ENCODE measurements at regions not wholly inside any gene's neighbourhood (a gene's known extent, or its start where the extent isn't known, plus 50 kb on each side); places are given as distances from the start of the nearest gene placed in this dataset.
"Not testable (repeated sequence)": the region's sequence is repeated elsewhere in the genome, so short reads cannot be mapped to it uniquely, and the experiment has no call there.

DNA sequence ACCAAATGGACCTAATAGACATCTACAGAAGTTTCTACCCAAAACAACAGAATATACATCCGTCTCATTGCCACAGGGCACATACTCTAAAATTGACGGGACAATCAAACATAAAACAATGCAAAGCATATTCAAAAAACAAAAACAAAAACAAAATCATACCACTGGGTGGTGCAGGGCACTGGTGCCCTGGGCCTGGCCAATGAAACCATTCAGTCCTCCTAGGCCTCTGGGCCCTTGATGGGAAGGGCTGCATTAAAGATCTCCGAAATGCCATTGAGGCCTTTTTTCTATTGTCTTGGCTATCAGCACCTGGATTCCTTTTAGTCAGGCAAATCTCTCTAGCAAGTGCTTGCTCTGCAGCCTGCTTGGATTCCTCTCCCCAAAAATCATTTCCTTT, 213.9 kb upstream of the ZCCHC13 start:
- no peak for DNase-seq
- H3K36me3 Mint-ChIP-seq (ENCODE audit: low read depth): no peaks in the 10 kb centered on the region
- CTCF ChIA-PET: no interaction called here
- no peaks in the 10 kb centered on the region for H3K27me3 Mint-ChIP-seq
- H3K4me3 Mint-ChIP-seq: no peak overlapping the region
- no peak overlapping the region for H3K27ac Mint-ChIP-seq
- H3K9me3 Mint-ChIP-seq: peaks cover 4% of the 10 kb centered on the region
- no peaks in the 10 kb centered on the region for H3K4me1 Mint-ChIP-seq
- POLR2A ChIA-PET: no interaction called here

DNA sequence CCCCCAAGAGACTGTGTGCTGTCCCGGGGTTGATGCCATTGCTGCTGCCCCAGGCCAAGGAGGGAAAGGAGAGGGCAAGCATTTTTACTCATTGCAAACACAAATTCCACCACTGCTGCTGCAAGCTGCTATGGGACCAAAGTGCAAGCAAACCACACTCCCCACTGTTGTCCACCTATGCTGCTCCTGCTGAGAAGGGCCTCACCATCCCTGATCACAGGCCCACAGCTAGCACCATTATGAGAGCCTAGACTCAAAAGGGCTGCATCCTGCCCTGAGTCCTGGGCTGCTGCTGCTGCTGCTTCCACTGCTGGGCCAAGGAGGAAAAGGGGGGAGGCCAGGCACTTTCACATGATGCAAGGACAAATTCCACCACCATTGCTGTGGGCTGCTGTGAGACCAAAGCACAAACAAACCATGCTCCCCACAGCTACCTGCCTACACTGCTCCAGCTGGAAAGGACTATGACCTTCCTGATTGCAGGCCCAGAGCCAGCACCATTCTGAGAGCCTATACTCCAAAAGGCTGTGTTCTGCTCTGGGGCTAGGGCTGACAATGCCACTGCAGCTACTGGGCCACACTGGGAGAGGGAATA, 218.2 kb upstream of the ZCCHC13 start:
- Mint-ChIP-seq H3K4me1 (no peaks in the 10 kb centered on the region), H3K27ac (no peak overlapping the region), H3K9me3 (peaks cover 4% of the 10 kb centered on the region), H3K27me3 (no peaks in the 10 kb centered on the region), H3K4me3 (no peak overlapping the region), H3K36me3 (ENCODE audit: low read depth) (no peaks in the 10 kb centered on the region)
- ChIA-PET CTCF (no interaction called here), POLR2A (no interaction called here)
- DNase-seq: no peak

DNA sequence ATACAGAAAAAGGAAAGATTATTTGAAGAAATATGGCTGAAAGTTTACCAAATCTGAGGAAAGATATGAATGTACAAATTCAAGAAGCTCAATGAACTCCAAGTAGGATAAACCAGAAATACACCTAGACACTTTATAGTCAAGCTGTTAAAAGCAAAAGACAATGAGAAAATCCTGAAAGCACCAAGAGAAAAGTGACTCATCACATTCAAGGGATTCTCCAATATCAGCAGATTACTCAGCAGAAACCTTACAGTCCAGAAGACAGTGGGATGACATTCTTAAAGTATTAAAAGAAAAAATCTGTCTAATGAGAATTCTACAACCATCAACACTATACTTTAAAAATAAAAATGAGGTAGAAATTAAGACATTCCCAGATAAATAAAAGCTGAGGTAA, 223.8 kb upstream of the ZCCHC13 start:
- H3K4me3 Mint-ChIP-seq: no peak overlapping the region
- H3K27ac Mint-ChIP-seq: no peak overlapping the region
- no peaks in the 10 kb centered on the region for H3K4me1 Mint-ChIP-seq
- H3K9me3 Mint-ChIP-seq: peaks cover 5% of the 10 kb centered on the region
- no peaks in the 10 kb centered on the region for H3K36me3 Mint-ChIP-seq (ENCODE audit: low read depth)
- ChIA-PET POLR2A (no interaction called here), CTCF (no interaction called here)
- DNase-seq: no peak
- no peaks in the 10 kb centered on the region for H3K27me3 Mint-ChIP-seq

DNA sequence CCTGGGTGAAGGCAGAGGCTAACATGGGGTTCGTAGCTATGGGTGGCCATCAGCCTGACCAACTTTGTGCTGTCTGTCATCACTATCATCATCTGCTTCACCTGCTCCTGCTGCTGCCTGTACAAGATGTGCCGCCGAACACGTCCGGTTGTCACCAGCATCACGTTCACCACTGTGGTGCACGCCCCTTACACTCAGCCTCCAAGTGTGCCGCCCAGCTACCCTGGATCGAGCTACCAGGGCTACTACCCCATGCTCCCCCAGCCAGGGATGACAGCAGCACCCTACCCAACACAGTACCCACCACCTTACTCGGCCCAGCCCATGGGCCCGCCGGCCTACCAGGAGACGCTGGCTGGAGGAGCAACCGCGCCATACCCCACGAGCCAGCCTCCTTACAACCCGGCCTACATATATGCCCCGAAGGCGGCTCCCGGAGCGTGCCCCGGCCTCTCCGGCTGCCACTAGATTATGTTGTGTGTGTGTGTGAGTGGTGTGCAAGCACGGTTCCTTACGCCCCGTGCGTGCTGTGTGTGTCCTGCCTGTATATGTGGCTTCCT, 213.4 kb upstream of the XIST start:
- Mint-ChIP-seq H3K27ac (no peak overlapping the region), H3K27me3 (no peaks in the 10 kb centered on the region), H3K36me3 (ENCODE audit: low read depth) (no peaks in the 10 kb centered on the region), H3K4me1 (peaks cover 2% of the 10 kb centered on the region), H3K4me3 (no peak overlapping the region), H3K9me3 (peaks cover 4% of the 10 kb centered on the region)
- POLR2A ChIA-PET: no interaction called here
- CTCF ChIA-PET: no interaction called here
- DNase-seq: no peak

DNA sequence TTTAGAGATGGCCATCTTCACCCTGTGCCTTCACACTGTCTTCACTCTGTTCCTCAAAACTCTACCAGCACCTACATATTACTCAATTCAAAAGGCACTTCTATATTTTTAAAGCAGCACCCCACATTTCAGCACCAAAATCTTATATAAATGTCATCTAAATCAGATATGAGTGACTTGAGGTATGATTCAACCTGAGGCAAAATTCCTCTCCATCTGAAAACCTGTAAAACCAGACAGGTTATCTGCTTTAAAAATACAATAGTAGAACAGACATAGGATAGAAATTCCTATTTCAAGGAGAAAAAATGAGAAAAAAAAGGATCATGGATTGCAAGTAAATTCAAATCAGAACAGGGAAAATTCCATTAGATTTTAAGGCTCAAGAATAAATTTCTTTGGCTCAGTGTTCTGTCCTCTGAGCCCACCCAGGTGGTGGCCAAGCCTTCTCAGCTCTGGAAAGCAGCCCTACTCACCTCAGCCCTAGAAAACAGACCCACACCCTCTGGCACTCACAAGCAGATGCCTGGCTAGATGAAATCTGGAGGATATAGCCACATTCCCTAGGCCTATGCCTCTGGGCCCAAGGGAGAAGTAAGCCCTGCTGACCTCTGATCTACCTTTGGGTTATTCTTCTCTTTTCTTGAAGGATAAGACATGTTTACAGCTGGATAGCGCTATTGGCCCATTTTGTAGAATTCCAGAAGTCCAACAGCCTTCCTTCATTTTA, 211.1 kb upstream of the XIST start:
- Mint-ChIP-seq H3K27me3 (no peaks in the 10 kb centered on the region), H3K36me3 (ENCODE audit: low read depth) (no peaks in the 10 kb centered on the region), H3K9me3 (peaks cover 3% of the 10 kb centered on the region), H3K4me3 (no peak overlapping the region), H3K4me1 (no peaks in the 10 kb centered on the region), H3K27ac (no peak overlapping the region)
- CTCF ChIA-PET: no interaction called here
- DNase-seq: no peak
- POLR2A ChIA-PET: no interaction called here

DNA sequence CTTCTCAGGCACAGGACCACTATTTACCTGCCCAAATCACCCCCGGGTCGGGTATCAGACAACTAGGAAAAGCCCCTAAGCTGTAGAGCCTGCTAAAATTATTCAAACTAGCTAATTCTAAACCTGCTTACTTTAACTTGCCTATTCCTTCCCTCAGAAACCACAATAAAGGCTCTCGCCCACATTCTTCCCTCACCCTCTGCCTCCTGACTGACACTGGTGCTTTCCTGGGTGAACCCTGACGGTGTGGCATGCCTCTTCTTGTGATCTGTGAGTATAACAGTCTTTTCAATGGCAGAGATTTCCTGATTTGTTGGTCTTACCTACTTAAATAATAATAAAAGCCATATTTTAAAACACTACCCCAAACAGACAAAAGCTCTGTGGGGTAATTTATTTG, 209.4 kb upstream of the XIST start:
- CTCF ChIA-PET: no interaction called here
- H3K27me3 Mint-ChIP-seq: no peaks in the 10 kb centered on the region

DNA sequence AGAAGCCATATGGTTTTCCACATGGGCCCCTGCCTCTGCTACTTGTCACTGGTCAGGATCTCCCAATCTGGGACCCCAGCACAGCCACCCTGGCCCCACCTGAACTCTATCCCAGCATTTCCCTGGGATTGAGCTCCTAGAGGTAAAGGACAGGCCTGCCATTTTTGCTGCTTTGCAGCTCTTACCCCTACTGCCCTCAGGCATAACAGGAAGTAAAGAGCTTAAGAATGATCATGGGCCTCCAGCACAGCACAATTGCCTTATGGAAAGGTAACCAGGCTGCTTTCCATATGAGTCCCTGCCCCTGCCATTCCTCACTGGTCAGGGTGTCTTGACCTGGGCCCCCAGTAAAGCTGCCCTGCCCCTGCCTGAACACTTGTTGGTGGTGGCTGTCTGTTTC, 196.6 kb upstream of the XIST start:
- H3K9me3 Mint-ChIP-seq: no peaks in the 10 kb centered on the region
- no peak for DNase-seq
- POLR2A ChIA-PET: no interaction called here
- CTCF ChIA-PET: no interaction called here
- H3K27me3 Mint-ChIP-seq: no peaks in the 10 kb centered on the region
- H3K4me1 Mint-ChIP-seq: no peaks in the 10 kb centered on the region
- H3K36me3 Mint-ChIP-seq (ENCODE audit: low read depth): no peaks in the 10 kb centered on the region
- H3K4me3 Mint-ChIP-seq: no peak overlapping the region
- no peak overlapping the region for H3K27ac Mint-ChIP-seq

More for the DNA sequence above, 209.4 kb upstream of the XIST start:
- Mint-ChIP-seq H3K4me3 (no peak overlapping the region), H3K27ac (no peak overlapping the region), H3K4me1 (no peaks in the 10 kb centered on the region), H3K36me3 (ENCODE audit: low read depth) (no peaks in the 10 kb centered on the region), H3K9me3 (no peaks in the 10 kb centered on the region)
- no peak for DNase-seq
- POLR2A ChIA-PET: no interaction called here

DNA sequence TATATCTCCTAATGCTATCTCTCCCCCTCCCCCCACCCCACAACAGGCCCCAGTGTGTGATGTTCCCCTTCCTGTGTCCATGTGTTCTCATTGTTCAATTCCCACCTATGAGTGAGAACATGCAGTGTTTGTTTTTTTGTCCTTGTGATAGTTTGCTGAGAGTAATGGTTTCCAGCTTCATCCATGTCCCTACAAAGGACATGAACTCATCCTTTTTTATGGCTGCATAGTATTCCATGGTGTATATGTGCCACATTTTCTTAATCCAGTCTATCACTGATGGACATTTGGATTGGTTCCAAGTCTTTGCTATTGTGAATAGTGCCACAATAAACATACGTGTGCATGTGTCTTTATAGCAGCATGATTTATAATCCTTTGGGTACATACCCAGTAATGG, 181.6 kb upstream of the XIST start:
- H3K27ac Mint-ChIP-seq; H3K9me3 Mint-ChIP-seq; CTCF ChIA-PET; H3K36me3 Mint-ChIP-seq (ENCODE audit: low read depth); H3K27me3 Mint-ChIP-seq; H3K4me1 Mint-ChIP-seq; DNase-seq; H3K4me3 Mint-ChIP-seq; POLR2A ChIA-PET: not testable (repeated sequence)

DNA sequence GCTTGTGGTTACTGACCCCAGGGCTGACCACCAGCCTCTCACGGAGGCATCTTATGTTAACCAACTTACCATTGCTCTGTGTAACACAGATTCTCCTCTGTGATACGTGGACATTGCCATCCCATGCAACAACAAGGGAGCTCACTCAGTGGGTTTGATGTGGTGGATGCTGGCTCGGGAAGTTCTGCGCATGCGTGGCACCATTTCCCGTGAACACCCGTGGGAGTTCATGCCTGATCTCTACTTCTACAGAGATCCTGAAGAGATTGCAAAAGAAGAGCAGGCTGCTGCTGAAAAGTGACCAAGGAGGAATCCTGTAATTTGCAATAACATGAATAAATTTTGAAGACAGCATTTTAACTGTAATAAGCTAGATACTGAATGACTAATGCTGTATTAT, 179.0 kb upstream of the XIST start:
- H3K27me3 Mint-ChIP-seq; H3K9me3 Mint-ChIP-seq; H3K4me1 Mint-ChIP-seq; H3K36me3 Mint-ChIP-seq (ENCODE audit: low read depth); H3K4me3 Mint-ChIP-seq; DNase-seq; CTCF ChIA-PET; POLR2A ChIA-PET; H3K27ac Mint-ChIP-seq: not testable (repeated sequence)

DNA sequence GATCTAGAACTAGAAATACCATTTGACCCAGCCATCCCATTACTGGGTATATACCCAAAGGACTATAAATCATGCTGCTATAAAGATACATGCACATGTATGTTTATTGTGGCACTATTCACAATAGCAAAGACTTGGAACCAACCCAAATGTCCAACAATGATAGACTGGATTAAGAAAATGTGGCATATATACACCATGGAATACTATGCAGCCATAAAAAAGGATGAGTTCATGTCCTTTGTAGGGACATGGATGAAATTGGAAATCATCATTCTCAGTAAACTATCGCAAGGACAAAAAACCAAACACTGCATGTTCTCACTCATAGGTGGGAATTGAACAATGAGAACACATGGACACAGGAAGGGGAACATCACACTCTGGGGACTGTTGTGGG, 178.3 kb upstream of the XIST start:
- H3K36me3 Mint-ChIP-seq (ENCODE audit: low read depth); CTCF ChIA-PET; H3K4me3 Mint-ChIP-seq; POLR2A ChIA-PET; H3K9me3 Mint-ChIP-seq; DNase-seq; H3K27ac Mint-ChIP-seq; H3K27me3 Mint-ChIP-seq; H3K4me1 Mint-ChIP-seq: not testable (repeated sequence)

DNA sequence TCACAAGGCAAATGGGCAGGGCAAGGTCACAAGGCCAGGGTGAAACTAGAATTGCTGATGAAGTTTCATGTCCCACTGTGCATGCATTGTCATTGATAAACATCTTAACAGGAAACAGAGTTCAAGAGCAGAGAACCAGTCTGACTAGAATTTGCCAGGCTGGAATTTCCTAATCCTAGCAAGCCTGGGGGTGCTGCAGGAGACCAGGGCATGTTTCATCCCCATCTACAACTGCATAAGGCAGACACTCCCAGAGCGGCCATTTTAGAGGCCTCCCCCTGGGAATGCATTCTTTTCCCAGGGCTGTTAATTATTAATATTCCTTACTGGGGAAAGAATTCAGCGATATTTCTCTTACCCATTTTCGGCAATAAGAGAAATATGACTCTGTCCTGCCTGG, 172.6 kb upstream of the XIST start:
- POLR2A ChIA-PET; H3K27ac Mint-ChIP-seq; H3K36me3 Mint-ChIP-seq (ENCODE audit: low read depth); H3K27me3 Mint-ChIP-seq; H3K4me3 Mint-ChIP-seq; DNase-seq; CTCF ChIA-PET; H3K4me1 Mint-ChIP-seq; H3K9me3 Mint-ChIP-seq: not testable (repeated sequence)

DNA sequence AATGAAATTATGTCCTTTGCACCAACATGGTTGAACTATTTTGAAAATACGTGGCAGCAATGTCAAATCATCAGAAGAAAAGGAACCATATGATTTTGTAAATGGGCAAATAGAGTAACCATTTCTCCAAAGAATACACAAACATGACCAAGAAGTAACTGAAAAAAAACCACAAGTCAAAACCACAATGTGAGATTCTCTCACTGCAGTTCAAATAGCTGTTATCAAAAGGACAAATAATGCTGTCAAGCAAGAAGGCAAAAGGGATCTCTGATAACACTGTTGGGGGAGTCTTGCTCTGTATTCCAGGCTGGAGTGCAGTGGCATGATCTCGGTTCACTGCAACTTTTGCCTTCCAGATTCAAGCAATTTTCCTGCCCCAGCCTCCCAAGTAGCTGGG, 170.7 kb upstream of the XIST start:
- ChIA-PET POLR2A (no interaction called here), CTCF (no interaction called here)
- Mint-ChIP-seq H3K9me3 (no peaks in the 10 kb centered on the region), H3K4me3 (no peak overlapping the region), H3K36me3 (ENCODE audit: low read depth) (no peaks in the 10 kb centered on the region), H3K27ac (no peak overlapping the region), H3K4me1 (peaks cover 5% of the 10 kb centered on the region), H3K27me3 (no peaks in the 10 kb centered on the region)
- DNase-seq: no peak

DNA sequence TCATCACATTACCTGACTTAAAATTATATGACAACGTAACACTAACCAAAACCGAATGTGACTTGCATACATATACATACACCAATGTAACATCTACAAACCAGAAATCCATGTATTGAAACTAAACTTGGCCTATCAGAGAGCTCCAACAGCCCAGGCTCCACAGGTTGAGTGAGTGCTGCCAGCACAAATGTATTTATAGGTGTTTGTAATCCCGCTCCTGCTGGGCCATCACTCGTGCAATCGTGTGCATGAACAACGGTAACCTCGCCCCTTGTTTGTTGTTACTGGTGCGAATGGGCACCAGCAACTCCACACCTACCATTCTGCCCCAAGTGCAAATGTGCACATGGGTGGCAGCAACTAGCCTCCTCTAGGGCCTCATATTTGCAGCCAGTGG, 165.7 kb upstream of the XIST start:
- Mint-ChIP-seq H3K27me3 (no peaks in the 10 kb centered on the region), H3K9me3 (no peaks in the 10 kb centered on the region), H3K36me3 (ENCODE audit: low read depth) (no peaks in the 10 kb centered on the region), H3K27ac (no peak overlapping the region), H3K4me1 (peaks cover 13% of the 10 kb centered on the region), H3K4me3 (no peak overlapping the region)
- CTCF ChIA-PET: no interaction called here
- POLR2A ChIA-PET: no interaction called here
- no peak for DNase-seq

DNA sequence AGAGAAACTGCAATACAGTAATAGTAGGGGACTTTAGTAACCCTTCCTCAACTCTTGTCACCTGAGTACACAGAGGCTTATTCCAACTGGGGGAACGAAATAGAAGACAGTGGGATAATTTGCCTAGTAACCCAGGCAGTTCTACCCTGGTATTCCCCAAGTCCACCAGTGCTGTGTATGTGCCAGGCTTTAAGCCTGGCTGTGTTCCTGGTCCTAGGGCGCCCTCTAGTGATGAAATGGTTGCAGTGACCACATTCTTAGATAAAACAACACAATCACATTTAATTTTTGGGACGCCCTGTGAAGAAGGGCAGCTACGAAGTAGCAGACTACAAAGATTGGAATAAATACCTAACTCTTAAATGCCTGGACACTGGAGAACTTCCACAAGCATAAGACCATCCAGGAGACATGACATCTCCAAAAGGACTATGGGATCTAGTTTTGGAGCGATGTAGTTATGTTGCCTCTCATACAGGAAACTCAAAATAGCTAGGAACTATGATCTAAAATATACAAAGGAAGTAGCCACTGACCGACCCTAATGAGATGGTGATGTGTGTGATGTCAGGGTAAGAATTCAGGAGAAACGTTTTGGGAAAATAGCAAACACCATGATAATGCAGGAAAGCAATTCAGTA, 163.0 kb upstream of the XIST start:
- Mint-ChIP-seq H3K9me3 (no peaks in the 10 kb centered on the region), H3K27me3 (no peaks in the 10 kb centered on the region), H3K27ac (no peak overlapping the region), H3K36me3 (ENCODE audit: low read depth) (no peaks in the 10 kb centered on the region), H3K4me3 (no peak overlapping the region), H3K4me1 (peaks cover 8% of the 10 kb centered on the region)
- ChIA-PET CTCF (interaction anchor here (0.6 to 2.6 kb wide), 6 partner anchors 9 to 160 kb away, joined by 3 to 10 read pairs (median 4); no protein-coding TSS in a partner anchor), POLR2A (no interaction called here)
- DNase-seq: peak; percentile 54
